WI38 (cell line): ENCODE measurements at regions not wholly inside any gene's neighbourhood (a gene's known extent, or its start where the extent isn't known, plus 50 kb on each side); places are given as distances from the start of the nearest gene placed in this dataset.

Experiments used
- H3K4me3 ChIP-seq: 2 replicates; pipeline ENCODE4 v1.5.1; 2011; ENCODE audit warnings: low read depth, mild to moderate bottlenecking, control low read depth, low read length
- CTCF ChIP-seq: IDR thresholded peaks from 2 replicates; pipeline ENCODE4 v1.5.1; 2012; ENCODE audit warnings: low read depth, mild to moderate bottlenecking, control low read depth, low read length

- no peak overlapping the region for H3K4me3 ChIP-seq
- no peak for TF ChIP-seq CTCF
Measured at GRCh38 chr17:33814852-33815251, 440.2 kb upstream of the CCL2 start.

- no peak for TF ChIP-seq CTCF
- H3K4me3 ChIP-seq = no peak overlapping the region
Measured at GRCh38 chr17:33816036-33816435, 439.0 kb upstream of the CCL2 start.

- TF ChIP-seq CTCF = no peak
- H3K4me3 ChIP-seq = no peak overlapping the region
Measured at GRCh38 chr17:33816842-33817617, 438.1 kb upstream of the CCL2 start.

- no peak overlapping the region for H3K4me3 ChIP-seq
- no peak for TF ChIP-seq CTCF
Measured at GRCh38 chr17:33819539-33819938, 435.5 kb upstream of the CCL2 start.

- TF ChIP-seq CTCF = no peak
- H3K4me3 ChIP-seq = no peak overlapping the region
Measured at GRCh38 chr17:33832262-33832661, 422.8 kb upstream of the CCL2 start.

GRCh38 chr17:33837281-33837680, 417.8 kb upstream of the CCL2 start:
- no peak overlapping the region for H3K4me3 ChIP-seq
- no peak for TF ChIP-seq CTCF

GRCh38 chr17:33838281-33838680, 416.8 kb upstream of the CCL2 start:
- no peak for TF ChIP-seq CTCF
- H3K4me3 ChIP-seq = no peak overlapping the region
